HUDEP-2 (cell line): ENCODE measurements at regions not wholly inside any gene's neighbourhood (a gene's known extent, or its start where the extent isn't known, plus 50 kb on each side); places are given as distances from the start of the nearest gene placed in this dataset.

Experiments
- DNase-seq, 76 experiments: peaks; one replicate each; lab custom pipeline; 2025; ENCODE audit not compliant: unreplicated experiment in 76 of 76; lab: John Stamatoyannopoulos, UW

- peak in 1 of 76 experiments; percentile 13 for DNase-seq
Observed at GRCh38 chr1:214920337-214920736, 162.2 kb upstream of the KCNK2 start.

- DNase-seq = no peak
Observed at GRCh38 chr1:214923278-214923915, 159.1 kb upstream of the KCNK2 start.

GRCh38 chr1:214927796-214928195, 154.7 kb upstream of the KCNK2 start:
- no peak for DNase-seq

GRCh38 chr1:214928574-214928973, 154.0 kb upstream of the KCNK2 start:
- no peak for DNase-seq

GRCh38 chr1:214933375-214933774, 149.2 kb upstream of the KCNK2 start:
- DNase-seq = no peak

GRCh38 chr1:214934045-214934444, 148.5 kb upstream of the KCNK2 start:
- no peak for DNase-seq

- DNase-seq = no peak
Observed at GRCh38 chr1:214935258-214935657, 147.3 kb upstream of the KCNK2 start.

- DNase-seq = peak in 4 of 76 experiments; percentile 42 to 50 (median 45)
Observed at GRCh38 chr1:214939180-214939579, 143.4 kb upstream of the KCNK2 start.

- no peak for DNase-seq
Observed at GRCh38 chr1:214941061-214941460, 141.5 kb upstream of the KCNK2 start.

GRCh38 chr1:214943054-214943453, 139.5 kb upstream of the KCNK2 start:
- DNase-seq = peak in 29 of 76 experiments; percentile 4 to 83 (median 41)

- no peak for DNase-seq
Observed at GRCh38 chr1:214946615-214947014, 135.9 kb upstream of the KCNK2 start.

- DNase-seq = no peak
Observed at GRCh38 chr1:214952648-214953047, 129.9 kb upstream of the KCNK2 start.

GRCh38 chr1:214953901-214954616, 128.5 kb upstream of the KCNK2 start:
- DNase-seq = no peak

GRCh38 chr1:214954617-214954949, 128.0 kb upstream of the KCNK2 start:
- DNase-seq = no peak

- no peak for DNase-seq
Observed at GRCh38 chr1:214957330-214958137, 125.0 kb upstream of the KCNK2 start.

- DNase-seq = no peak
Observed at GRCh38 chr1:214958486-214958885, 124.1 kb upstream of the KCNK2 start.

GRCh38 chr1:214966346-214966745, 116.2 kb upstream of the KCNK2 start:
- DNase-seq = no peak

GRCh38 chr1:214967865-214968575, 114.5 kb upstream of the KCNK2 start:
- no peak for DNase-seq

- no peak for DNase-seq
Observed at GRCh38 chr1:214970016-214970415, 112.5 kb upstream of the KCNK2 start.

GRCh38 chr1:214971071-214971470, 111.5 kb upstream of the KCNK2 start:
- no peak for DNase-seq

- no peak for DNase-seq
Observed at GRCh38 chr1:214974002-214974401, 108.5 kb upstream of the KCNK2 start.
